SK-N-SH treated with all-trans-retinoic acid at 6 μM for 48 hours (cell line): ENCODE measurements at regions not wholly inside any gene's neighbourhood (a gene's known extent, or its start where the extent isn't known, plus 50 kb on each side); places are given as distances from the start of the nearest gene placed in this dataset.

ENCODE experiments used
- ATAC-seq: fragments of 200-7000 bp; cut with Tn5 transposase; 3 replicates; pipeline ENCODE4 v1.9.1; 2020; ENCODE audit warnings: mild to moderate bottlenecking, moderate library complexity
- CSDC2 ChIP-seq: fragments of 250-450 bp; sonication (Bioruptor Pico); IDR thresholded peaks from 2 replicates; pipeline ENCODE4 v1.5.0; 2020; ENCODE audit warnings: mild to moderate bottlenecking, moderate library complexity
- ESRRG ChIP-seq: fragments of 250-450 bp; sonication (Bioruptor Pico); IDR thresholded peaks from 2 replicates; pipeline ENCODE4 v1.6.1; 2021; ENCODE audit warnings: mild to moderate bottlenecking
- ISL1 ChIP-seq: fragments of 250-450 bp; sonication (Bioruptor Pico); IDR thresholded peaks from 2 replicates; pipeline ENCODE4 v2.1.2; 2022; ENCODE audit warnings: mild to moderate bottlenecking, moderate library complexity
- OSR1 ChIP-seq: fragments of 250-450 bp; sonication (Bioruptor Pico); IDR thresholded peaks from 2 replicates; pipeline ENCODE4 v1.8.0; 2022; ENCODE audit warnings: moderate library complexity, mild to moderate bottlenecking, inconsistent platforms
- PATZ1 ChIP-seq: fragments of 250-450 bp; sonication (Bioruptor Pico); IDR thresholded peaks from 2 replicates; pipeline ENCODE4 v1.8.0; 2020; ENCODE audit warnings: mild to moderate bottlenecking, moderate library complexity, borderline replicate concordance
- POU6F1 ChIP-seq: fragments of 250-450 bp; sonication (Bioruptor Pico); IDR thresholded peaks from 2 replicates; pipeline ENCODE4 v1.8.0; 2021; ENCODE audit warnings: low read depth, mild to moderate bottlenecking, moderate library complexity, borderline replicate concordance
- RARB ChIP-seq: fragments of 250-450 bp; sonication (Bioruptor Pico); IDR thresholded peaks from 2 replicates; pipeline ENCODE4 v1.8.0; 2021; ENCODE audit warnings: mild to moderate bottlenecking, moderate library complexity
- SNAI2 ChIP-seq: fragments of 250-450 bp; sonication (Bioruptor Pico); IDR thresholded peaks from 2 replicates; pipeline ENCODE4 v1.5.0; 2020; ENCODE audit warnings: mild to moderate bottlenecking, moderate library complexity
- TCF4 ChIP-seq: fragments of 250-450 bp; sonication (Bioruptor Pico); IDR thresholded peaks from 2 replicates; pipeline ENCODE4 v1.8.0; 2021; ENCODE audit warnings: mild to moderate bottlenecking, moderate library complexity, borderline replicate concordance
- TOX ChIP-seq: fragments of 250-450 bp; sonication (Bioruptor Pico); IDR thresholded peaks from 2 replicates; pipeline ENCODE4 v1.8.0; 2021; ENCODE audit warnings: mild to moderate bottlenecking, moderate library complexity, borderline replicate concordance
- TSHZ2 ChIP-seq: fragments of 250-450 bp; sonication (Bioruptor Pico); IDR thresholded peaks from 2 replicates; pipeline ENCODE4 v1.5.0; 2020; ENCODE audit warnings: mild to moderate bottlenecking, moderate library complexity
- ZC3H10 ChIP-seq: fragments of 250-450 bp; sonication (Bioruptor Pico); IDR thresholded peaks from 2 replicates; pipeline ENCODE4 v1.5.1; 2021; ENCODE audit warnings: mild to moderate bottlenecking, moderate library complexity
- ZFP3 ChIP-seq: fragments of 250-450 bp; sonication (Bioruptor Pico); IDR thresholded peaks from 2 replicates; pipeline ENCODE4 v1.5.0; 2020; ENCODE audit warnings: mild to moderate bottlenecking, moderate library complexity
- ZFP30 ChIP-seq: fragments of 450-650 bp; formaldehyde crosslinking; IDR thresholded peaks from 2 replicates; pipeline ENCODE4 v1.5.0; 2022; ENCODE audit warnings: mild to moderate bottlenecking, moderate library complexity
- ZNF565 ChIP-seq: fragments of 450-650 bp; formaldehyde crosslinking; conservative IDR thresholded peaks from 2 replicates; pipeline ENCODE4 v1.5.0; 2020; ENCODE audit warnings: low read depth, mild to moderate bottlenecking, moderate library complexity
- ZNF70 ChIP-seq: fragments of 450-650 bp; formaldehyde crosslinking; IDR thresholded peaks from 2 replicates; pipeline ENCODE4 v1.5.0; 2020; ENCODE audit warnings: mild to moderate bottlenecking, moderate library complexity
- ZNF8 ChIP-seq: fragments of 450-650 bp; formaldehyde crosslinking; IDR thresholded peaks from 2 replicates; pipeline ENCODE4 v1.5.0; 2020; ENCODE audit warnings: mild to moderate bottlenecking, moderate library complexity
- TF ChIP-seq, protein P1 (sequence below): fragments of 250-450 bp; sonication (Bioruptor Pico); IDR thresholded peaks from 2 replicates; pipeline ENCODE4 v1.5.1; 2021; ENCODE audit warnings: mild to moderate bottlenecking, moderate library complexity
- TF ChIP-seq, protein P2 (sequence below): fragments of 250-450 bp; sonication (Bioruptor Pico); IDR thresholded peaks from 2 replicates; pipeline ENCODE4 v1.5.1; 2020; ENCODE audit warnings: low read depth, mild to moderate bottlenecking, moderate library complexity

- no peak for TF ChIP-seq TSHZ2
- TF ChIP-seq, protein P1, sequence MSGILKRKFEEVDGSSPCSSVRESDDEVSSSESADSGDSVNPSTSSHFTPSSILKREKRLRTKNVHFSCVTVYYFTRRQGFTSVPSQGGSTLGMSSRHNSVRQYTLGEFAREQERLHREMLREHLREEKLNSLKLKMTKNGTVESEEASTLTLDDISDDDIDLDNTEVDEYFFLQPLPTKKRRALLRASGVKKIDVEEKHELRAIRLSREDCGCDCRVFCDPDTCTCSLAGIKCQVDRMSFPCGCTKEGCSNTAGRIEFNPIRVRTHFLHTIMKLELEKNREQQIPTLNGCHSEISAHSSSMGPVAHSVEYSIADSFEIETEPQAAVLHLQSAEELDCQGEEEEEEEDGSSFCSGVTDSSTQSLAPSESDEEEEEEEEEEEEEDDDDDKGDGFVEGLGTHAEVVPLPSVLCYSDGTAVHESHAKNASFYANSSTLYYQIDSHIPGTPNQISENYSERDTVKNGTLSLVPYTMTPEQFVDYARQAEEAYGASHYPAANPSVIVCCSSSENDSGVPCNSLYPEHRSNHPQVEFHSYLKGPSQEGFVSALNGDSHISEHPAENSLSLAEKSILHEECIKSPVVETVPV = no peak
- TF ChIP-seq, all 23 proteins: peak for 0
Measured at GRCh38 chr12:131458931-131459772, 251.7 kb upstream of the SFSWAP start (continued).

DNA sequence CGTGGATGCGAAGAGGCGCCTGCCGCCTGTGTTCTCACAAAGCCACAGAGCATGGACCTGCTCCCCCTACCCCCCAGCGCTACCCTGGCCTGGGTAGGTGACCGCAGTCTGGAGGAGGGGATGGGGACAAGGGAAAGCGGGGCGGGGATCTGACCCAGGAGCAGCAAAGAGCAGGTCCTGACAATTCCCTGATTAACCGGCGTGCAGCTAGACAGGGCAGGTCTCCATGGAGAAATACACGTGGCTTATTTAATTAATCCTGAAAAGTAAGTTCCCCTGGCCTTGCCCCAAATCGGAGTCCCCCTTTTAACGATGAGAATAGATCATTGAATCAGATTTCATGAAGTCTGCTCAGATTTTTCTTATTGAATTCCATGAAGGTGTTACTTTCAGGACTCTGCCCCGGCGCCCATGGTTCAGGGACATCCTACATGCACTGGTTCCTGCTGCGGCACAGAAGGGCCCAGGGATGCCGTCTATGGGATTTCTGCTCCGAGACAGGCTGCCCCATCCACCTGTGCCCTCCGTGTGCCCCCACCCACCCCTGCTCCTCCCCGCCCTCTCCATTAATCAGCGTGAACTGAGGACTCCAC, 251.0 kb upstream of the SFSWAP start:
- no peak for ATAC-seq

DNA sequence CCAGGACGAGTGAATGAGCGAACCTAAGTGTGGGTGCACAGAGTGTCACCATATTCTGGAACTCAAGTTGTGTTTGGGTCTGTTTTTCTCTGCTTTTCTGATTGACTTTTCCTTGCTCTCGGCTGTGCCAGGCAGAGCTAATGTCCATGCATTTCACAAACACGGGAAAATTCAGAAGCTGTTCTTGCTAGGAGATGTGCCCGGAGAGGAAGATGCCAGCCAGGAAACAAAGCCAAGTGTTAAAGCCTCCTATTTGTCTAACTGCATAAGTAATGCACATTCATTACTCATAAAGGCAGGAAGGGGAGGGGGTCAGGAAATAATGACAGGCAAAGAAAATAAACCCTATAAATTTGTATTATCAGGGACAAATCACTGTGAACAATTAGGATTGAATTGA, 250.4 kb upstream of the SFSWAP start:
- no peak for TF ChIP-seq TCF4 (CRISPR knock-in tag)
- TF ChIP-seq PATZ1 (CRISPR knock-in tag) = no peak
- no peak for TF ChIP-seq RARB (CRISPR knock-in tag)
- ATAC-seq = no peak

More for the DNA sequence above, 251.0 kb upstream of the SFSWAP start:
- no peak for TF ChIP-seq ZFP3 (CRISPR knock-in tag)
- TF ChIP-seq ZC3H10 (CRISPR knock-in tag) = no peak
- no peak for TF ChIP-seq POU6F1 (CRISPR knock-in tag)

DNA sequence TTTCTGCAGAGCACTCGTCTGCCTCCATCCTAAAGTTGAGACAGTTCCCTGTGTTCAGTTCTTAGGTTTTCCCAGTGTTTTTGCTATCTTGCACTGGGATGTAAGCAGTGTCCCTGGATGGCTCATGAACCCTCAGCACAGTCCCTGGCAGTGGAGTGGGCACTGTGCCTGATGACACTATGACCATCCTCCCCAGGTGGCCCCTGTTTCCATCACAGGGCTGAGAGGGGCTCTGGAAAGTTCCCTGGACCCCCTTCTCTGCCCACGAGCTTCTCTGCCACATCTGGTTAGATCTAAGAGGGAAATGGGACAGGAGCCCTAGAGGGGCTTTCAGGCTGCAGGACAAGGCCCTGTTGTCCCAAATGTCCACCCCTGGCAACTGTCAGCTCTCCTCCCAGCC, 249.8 kb upstream of the SFSWAP start:
- no peak for TF ChIP-seq RARB (CRISPR knock-in tag)
- ATAC-seq = no peak

- no peak for ATAC-seq
Measured at GRCh38 chr12:131463174-131463573, 247.7 kb upstream of the SFSWAP start.

DNA sequence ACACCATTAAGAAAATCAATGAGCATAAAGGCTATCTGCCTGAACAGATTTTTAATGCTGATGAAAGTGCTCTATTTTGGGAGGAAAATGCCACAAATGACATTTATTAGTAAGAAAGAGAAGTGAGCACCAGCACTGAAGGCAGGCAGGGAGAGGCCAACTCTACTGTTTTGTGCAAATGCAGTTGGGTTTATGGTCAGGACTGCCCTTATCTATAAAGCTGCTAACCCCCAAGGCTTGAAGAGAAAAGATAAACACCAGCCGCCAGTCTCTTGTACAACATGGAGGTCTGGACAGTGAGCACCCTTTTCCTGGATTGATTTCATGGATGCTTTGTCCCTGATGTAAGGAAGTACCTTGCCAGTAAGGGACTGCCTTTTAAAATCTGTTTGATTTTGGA, 246.8 kb upstream of the SFSWAP start:
- TF ChIP-seq, protein P1 = no peak
- TF ChIP-seq CSDC2 (CRISPR knock-in tag) (no peak), ZFP3 (CRISPR knock-in tag) (no peak), ZNF8 (CRISPR knock-in tag) (no peak), TOX (CRISPR knock-in tag) (no peak), ZNF565 (CRISPR knock-in tag) (no peak), ZFP30 (CRISPR knock-in tag) (no peak), ZNF70 (CRISPR knock-in tag) (no peak), ISL1 (CRISPR knock-in tag) (no peak), SNAI2 (no peak), ESRRG (CRISPR knock-in tag) (no peak), RARB (CRISPR knock-in tag) (no peak), POU6F1 (CRISPR knock-in tag) (no peak), OSR1 (CRISPR knock-in tag) (no peak)
- TF ChIP-seq, protein P2, sequence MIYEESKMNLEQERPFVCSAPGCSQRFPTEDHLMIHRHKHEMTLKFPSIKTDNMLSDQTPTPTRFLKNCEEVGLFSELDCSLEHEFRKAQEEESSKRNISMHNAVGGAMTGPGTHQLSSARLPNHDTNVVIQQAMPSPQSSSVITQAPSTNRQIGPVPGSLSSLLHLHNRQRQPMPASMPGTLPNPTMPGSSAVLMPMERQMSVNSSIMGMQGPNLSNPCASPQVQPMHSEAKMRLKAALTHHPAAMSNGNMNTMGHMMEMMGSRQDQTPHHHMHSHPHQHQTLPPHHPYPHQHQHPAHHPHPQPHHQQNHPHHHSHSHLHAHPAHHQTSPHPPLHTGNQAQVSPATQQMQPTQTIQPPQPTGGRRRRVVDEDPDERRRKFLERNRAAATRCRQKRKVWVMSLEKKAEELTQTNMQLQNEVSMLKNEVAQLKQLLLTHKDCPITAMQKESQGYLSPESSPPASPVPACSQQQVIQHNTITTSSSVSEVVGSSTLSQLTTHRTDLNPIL (CRISPR knock-in tag) = no peak
- ATAC-seq = no peak

More at GRCh38 chr12:131463174-131463573, 247.7 kb upstream of the SFSWAP start:
- no peak for TF ChIP-seq ZNF70 (CRISPR knock-in tag)
